CD4-positive, alpha-beta T cell treated with Interleukin-17A for 1 hour (primary cell): ENCODE measurements at regions not wholly inside any gene's neighbourhood (a gene's known extent, or its start where the extent isn't known, plus 50 kb on each side); places are given as distances from the start of the nearest gene placed in this dataset.
"Not testable (repeated sequence)": the region's sequence is repeated elsewhere in the genome, so short reads cannot be mapped to it uniquely, and the experiment has no call there.

Experiments
- DNase-seq: peaks from one replicate; pipeline ENCODE4 v3.0.0-alpha.2; 2020

DNA sequence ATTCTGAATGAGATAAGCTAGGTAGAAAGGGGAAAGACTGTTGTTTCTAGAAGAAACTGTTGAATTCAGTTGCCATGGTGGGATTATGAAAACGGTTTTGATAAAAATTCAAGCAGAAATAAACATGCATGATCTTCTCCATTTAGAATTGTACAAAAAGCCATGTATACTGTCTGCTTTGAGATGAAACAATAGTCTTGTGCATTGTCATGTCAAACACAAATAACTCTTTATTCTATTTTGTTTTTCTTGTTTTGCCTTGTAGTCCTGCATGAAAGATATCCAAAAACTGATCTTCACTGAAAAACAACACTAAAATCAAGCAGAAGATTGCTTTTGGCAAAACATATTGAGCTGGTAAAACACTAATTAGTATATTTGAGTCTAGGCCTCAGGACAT lies 659.9 kb downstream of the LTN1 start:
- DNase-seq = no peak

DNA sequence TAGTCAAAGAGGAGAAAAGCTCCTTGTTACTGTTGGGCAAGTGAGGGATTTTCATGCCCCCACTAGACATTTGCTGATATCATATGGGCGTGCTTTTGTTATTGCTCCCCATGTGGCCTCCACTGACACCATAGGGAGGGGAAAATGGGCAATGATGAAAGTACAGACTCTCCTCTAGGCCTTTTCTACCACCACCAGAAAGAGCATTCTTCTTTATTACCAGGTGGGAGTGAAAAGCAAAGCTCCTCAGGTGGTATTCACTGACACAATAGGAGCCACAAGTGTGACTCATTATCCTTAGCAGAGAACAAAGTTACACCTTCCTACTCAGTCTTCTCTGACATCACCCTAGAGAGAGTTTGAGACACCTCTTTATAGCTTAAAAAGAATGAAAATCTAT lies 667.1 kb downstream of the LTN1 start:
- no peak for DNase-seq

DNA sequence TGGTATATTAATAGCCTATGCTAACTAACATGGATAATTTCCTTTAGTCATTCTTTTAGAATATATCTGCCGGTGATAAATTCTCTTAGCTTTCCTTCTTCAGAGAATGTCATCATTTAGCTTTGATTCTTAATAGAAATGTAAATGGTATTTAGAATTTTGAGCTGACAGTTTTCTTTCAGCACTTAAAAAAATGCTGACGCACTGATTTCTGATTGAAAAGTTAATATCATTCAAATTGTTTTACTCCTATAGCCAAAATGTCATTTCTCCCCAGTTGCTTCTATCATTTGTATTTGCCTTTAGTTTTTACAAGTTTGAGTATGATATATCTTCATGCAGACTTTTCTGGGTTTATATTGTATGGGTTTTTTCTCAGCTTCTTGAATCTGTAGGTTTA lies 668.0 kb downstream of the LTN1 start:
- no peak for DNase-seq

DNA sequence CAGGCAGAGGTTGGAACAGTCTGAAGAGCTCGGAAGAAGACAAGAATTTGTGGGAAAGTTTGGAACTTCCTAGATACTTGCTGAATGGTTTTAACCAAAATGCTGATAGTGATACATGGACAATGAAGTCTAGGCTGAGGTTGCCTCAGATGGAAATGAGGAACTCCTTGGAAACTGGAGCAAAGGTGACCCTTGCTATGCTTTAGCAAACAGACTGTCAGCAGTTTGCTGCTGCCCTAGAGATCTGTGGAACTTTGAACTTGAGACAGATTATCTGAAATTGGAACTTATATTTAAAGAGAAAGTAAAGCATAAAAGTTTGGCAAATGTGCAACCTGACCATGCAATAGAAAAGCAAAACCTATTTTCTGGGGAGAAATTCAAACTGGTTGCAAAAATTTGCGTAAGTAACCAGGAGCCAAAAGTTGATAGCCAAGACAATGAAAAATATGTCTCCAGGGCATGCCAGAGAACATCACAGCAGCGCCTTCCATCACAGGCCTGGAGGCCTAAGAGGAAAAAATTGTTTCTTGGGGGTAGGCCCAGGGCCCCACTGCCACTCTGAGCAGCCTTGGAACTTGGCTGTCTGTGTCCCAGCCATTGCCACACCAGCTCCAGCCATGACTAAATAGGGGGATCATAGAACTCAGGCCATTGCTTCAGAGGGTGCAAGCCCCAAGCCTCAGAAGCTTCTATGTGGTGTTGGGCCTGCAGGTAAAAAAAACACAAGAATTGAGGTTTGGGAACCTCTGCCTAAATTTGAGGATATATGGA lies 675.3 kb downstream of the LTN1 start:
- DNase-seq = no peak

DNA sequence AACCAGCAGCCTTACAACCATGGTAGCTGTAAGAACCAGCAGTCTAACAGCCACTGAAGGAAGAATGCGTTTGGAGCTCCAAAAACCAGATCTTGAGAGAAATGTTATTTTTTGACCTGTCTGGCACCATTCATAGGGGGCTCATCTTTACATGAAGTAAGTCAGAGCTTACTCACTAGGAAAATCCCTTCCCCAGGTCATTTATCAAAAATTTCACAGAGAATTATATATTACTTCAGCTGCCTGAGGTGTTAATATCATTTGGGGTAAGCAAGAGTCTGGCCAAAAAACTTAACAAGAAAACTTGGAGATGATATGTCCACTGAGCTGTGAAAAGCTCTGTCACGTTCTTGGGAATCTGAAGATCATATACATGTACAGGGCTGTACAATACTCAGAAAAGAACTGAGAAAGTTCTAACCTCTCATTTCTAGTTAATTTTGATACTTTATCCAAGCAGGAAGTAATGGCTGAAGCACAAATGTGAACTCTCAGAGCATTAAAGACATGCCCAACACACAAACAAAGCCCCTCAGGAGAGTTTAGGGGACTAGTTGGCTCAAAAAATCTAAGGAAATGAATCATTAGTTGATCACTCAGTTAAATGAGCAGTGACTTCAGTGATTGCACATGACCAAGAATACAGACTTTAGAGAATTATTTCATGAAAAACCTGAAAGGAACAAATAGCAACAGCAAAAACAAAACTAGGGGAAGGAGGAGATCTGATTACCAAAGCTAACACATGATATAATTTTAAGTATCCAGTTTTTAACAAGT lies 681.1 kb downstream of the LTN1 start:
- no peak for DNase-seq

DNA sequence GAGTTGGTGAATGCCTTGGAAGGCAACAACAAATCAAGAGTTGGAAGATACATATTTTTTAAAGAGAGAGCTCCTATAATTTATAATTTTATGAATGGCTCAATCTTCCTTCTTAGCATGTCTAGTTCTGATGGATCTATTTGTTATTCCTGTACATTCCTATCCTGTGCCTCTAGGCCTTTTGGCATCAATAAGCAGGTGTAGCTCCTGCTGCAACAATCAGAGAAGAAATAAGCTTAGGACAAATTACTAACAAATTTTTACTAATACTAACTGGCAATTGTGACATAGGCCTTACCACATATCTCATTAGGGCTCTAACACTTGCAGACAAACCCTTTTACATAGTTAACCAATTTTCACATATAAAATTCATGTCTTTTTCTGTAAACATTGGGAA lies 682.0 kb downstream of the LTN1 start:
- no peak for DNase-seq

DNA sequence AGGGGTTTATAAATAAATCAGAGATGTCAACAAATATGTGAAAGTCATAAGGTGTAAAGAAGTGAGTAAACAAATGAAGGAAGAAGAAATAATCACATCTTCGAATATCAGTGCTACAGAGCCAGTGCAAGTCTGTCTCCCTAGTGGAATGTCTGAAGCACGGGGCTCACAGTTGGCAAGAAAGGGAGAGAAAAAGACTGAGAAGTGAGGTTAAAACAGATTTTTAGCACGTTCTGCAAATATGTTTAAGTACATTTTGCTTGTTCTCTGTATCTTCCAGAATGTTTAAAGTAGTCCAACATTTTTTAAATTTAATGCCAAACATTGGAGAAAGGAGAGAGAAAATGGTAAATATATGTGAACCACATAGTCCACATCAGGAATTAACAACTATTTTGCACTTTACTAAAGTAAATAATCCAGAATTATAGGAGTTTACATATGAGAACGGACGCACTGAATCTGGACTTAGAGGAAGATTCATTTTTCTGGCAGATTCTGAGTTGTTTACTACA lies 682.4 kb downstream of the LTN1 start:
- no peak for DNase-seq

DNA sequence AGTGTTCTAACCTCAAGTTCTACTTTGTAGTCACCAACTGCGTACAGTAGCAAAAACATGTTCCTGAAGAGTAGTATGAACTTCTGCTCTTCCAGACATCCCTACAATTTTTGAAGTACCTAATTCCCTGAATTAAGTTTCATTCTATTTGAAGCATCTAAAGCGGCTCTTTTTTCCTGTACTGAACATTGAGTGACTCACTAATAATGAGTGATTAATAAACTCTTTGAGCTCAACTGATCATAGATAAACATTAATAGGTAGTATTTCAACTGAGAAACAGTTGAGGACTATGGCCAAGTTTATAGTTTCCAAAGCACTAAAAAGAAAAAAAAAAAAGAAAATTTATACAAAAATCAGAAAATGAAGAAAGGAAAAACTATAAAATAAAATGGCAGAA lies 683.1 kb downstream of the LTN1 start:
- DNase-seq = no peak

DNA sequence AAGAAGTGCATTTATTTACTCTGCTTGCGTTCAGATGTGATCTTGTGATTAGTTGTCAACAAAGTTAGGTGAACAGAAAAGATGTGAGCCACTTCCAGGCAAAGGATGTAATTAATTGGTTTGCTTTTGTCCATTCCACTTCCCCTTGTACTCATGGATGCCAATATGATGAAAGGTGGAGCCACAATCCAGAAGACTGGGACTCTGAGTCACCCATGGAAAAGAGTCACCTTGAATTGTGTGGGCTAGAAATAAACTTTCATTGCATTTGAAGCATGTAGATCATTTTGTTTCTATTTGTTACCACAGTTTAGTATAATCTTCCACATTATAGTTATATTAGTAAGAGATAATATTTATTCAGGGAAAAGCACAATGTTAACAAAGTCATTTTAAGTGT lies 684.2 kb downstream of the LTN1 start:
- no peak for DNase-seq

DNA sequence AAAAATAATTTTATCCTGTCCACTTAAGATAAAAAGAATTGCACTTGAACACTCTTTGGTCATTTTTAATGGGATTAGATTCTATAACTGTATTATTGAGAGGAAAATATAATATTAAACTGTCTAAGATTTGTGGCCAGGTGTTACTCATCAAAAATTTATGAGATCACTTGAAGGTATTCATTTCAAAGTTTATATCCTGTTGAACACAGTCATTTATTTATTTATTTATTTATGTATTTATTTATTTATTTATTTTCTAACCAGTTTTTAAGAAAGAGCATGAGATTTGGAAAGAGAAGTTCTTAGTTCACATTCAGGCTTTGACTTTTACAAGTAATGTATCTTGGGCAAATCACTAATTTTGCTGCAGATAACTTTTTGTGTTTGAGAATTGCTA lies 692.7 kb downstream of the LTN1 start:
- no peak for DNase-seq

DNA sequence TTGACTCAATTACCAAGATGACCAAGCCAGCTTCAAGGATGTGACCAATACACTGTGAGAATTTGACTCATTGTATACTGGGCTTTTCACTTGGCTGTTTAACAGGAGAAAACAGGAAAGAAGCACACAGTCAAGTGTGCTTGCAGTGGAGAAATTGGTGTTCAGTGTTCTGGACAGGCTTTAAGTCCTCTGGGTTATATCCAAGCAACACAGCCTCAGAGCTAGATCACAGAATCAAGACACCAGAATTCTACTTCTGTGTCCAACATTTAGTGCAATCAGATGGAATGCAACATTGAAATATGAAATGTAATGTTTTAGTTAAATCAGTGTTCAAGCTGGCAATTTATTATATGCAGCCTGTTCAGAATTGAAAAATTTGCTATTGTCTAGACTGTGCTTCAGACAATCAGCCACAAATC lies 694.4 kb downstream of the LTN1 start:
- DNase-seq = no peak

DNA sequence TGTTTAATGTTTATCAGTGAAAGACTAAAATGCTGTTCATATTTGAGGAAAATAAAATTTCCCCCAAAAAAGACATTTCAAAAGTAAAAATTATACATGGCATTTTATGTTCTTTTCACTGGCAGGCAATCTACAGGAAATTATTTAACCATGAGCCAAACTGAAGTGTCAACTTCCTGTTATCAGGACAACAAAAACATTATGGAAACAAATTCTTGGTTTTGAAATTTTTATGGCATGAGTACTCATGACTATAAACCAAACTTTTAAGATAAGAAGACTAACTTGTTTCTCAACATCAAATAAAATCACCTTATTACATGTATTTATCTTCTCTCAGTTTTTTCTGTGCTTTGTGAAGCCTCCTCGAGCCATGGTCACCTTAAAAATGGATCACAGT lies 698.6 kb downstream of the LTN1 start:
- DNase-seq = no peak

DNA sequence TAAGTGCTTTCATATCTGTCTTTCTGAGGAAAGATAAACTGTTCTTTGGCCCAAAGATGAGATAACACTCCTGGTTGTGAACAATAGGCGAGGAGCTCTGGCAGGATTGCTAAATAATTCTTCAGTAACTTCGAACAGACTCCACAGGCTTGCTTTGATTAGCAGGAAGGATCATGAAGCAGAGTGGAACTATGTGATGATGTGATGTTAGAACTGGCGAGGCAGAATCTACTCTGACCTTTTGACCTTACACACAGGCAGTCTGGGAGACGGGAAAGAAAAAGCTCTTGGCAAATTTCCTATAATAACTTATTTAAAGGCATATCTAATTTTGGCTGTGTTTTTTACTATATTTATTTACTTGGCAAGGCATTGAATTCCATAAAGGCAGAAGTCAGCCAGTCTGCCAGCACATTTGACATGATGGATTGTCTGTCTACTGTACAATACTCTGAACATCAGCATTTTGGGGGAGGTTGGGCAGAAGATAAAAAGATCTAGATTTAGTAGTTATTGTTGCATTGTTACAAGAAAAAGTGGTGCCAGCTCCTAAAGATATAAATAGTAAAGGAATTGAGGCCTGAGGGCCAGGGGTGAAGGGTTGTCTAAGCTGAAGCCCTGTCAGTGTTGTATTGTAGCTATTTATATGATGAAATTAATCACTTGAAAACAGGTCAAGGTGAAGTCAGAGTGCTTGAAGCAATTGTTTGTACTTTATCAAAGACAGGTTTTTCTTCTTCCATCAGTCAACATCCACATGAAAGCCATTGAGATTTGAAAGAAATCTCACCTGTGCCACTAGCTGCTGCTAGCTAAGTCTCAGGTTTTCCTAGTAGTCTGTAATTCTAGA lies 708.8 kb downstream of the LTN1 start:
- DNase-seq = no peak

DNA sequence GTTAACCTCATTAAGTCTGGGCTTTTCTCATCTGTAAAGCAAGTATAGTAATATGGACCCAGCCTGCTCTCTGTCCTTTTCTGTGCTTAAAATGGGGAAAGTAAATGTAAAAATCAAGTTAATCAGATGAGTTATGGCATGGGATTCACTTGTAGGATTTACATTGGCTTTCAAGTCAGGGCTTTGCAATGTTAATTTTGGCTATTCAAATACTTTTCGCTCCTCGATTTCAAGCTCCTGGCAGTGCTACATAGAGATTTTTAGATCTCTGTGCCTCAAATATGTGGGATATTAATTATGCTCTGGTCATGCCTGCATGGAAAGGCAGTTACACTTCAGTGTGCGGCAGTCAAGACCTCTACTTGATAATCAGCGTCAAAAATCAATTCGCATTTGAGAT lies 709.8 kb downstream of the LTN1 start:
- DNase-seq = no peak

DNA sequence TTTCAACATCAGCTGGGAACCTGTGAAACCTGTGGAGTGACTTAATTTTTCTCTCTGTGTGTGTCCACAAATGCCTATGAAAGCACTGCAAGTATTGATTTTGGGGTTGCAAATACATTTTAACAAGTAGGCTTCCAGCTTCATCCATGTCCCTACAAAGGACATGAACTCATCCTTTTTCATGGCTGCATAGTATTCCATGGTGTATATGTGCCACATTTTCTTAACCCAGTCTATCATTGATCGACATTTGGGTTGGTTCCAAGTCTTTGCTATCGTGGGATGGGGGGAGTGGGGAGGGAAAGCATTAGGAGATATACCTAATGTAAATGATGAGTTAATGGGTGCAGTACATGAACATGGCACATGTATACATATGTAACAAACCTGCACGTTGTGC lies 711.3 kb downstream of the LTN1 start:
- DNase-seq = not testable (repeated sequence)

DNA sequence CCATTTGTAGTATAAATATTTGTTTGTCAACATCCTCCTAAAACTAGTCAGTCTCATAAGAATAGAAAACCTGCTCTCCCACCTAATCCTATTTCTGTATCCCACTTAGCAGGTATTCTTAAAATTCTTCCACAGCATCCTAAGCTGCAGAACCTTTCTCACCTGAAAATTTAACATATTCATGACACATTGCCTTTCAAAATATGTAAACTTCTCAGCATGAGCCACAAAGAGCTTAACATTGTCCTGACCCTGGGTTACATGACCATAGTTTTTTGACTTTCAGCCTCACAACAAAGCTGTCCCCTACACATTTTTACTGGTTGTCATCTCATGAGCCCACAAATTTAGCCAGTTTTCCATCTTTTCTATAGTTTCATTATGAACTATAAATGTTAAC lies 712.1 kb downstream of the LTN1 start:
- no peak for DNase-seq

DNA sequence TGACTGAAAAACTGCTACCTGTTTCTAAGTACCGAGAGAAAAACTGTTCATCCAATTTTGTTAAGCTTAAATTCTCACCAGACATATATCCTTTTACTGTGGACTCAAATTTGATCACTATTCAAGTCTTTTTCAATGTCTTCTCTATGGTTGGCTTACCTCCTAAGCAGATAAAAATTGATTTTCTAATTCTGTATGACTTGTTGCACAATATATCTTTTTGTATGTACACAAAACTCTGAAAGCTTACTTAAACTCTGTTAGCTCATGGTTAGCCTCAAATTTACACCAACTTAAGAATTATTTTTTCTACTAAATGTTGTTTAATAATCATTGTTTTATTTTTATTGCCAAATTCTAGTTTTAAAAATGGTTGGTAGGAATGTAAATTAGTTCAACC lies 715.4 kb downstream of the LTN1 start:
- DNase-seq = no peak

DNA sequence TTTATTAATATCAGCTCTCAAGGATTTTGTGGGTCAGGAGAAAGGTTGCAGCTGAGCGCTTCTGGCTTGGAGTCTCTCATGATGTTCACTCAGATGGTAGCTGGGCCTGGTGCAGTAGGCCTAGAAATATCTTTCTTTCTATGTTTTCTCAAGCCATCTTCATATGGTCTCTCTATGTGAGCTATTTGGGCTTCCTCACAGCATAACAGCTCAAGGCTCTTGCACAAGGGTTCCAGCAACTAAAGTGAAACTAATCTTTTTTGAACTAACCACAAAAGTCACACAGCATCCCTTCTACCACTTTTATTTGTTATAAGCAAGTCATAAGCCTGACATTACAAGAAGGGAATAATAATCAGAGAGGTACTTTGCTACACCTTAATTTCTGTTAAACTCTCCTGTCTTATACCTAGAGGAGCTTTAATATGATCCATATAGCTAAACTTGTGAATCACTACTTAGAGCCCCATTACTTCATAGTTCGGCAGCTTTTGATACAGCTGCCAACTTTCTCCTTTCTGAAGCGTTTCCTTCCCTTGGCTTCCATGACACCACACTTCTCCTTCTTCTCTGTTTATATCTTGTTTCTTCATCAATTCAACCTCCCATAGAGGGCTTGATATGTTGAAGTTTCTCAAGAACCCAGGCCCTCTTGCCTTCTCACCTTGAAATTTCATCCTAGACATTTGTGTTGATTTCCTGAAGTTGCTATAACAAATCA lies 720.2 kb downstream of the LTN1 start:
- DNase-seq = no peak

DNA sequence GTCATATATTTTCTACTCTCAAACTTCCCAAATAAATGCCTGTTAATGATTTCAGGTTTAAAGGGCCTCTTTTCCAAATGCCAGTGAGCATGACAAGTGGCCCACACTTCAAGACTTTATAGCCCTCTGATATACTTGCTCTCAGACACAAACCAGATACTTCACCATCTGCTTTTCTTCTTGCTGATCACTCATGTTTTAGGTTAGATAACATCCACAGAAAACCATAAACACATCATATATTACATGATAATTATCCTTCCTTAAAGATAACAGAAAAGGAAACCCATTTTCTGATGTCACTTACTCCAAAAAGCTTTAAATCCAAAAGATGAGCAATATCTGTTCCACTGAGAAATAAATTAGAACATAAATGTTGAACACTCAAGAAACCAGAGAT lies 723.5 kb downstream of the LTN1 start:
- DNase-seq = no peak

DNA sequence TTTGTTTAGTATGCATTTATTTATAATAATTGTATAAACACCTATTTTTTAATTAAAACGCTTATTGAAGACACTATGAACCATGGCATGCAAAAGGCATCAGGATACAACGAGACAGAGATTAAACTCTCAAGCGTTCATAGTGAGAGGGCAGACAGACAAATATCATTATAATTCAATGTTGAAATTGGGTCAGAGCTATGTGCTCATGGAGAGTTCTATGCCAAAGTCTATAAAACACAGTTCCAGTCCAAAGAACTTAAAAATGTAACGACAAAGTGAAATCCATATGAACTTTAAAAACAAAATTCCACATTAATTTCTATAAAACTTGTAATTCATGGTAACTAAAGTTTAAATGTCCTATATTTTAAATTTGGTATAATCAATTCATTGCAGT lies 724.0 kb downstream of the LTN1 start:
- no peak for DNase-seq

DNA sequence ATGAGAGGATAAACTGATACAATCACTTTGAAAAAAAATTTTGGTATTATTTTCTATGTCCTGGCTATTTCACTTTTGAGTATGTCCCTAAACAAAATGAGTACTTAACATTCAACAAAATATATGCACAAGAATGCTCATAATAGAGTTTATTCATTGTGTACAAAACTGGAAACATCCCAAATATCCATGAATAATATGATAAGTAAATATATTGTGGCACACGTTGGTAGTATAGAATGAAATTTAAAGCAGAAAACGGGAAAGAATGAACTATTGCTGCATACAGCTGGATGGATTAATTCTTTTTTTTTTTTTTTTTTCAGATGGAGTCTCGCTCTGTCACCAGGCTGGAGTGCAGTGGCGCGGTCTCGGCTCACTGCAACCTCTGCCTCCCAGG lies 725.2 kb downstream of the LTN1 start:
- DNase-seq = no peak

DNA sequence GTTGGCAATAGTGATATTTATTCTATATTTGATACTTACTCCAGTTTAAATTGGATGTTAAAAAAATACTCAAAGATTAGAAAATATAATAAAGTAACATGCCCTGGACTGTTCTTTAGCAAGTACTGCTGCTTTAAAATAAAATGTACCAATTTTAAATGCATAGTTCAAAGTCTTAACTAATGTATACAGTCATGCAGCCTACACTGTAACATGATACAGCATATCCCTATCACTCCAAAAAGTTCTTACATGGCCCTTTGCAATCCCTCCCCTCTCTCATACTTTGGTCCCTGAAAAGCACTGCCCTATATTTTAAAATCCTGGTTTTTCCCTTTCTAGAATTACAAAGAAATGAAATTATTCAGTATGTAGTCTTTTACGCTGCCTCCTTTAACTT lies 726.6 kb downstream of the LTN1 start:
- no peak for DNase-seq

DNA sequence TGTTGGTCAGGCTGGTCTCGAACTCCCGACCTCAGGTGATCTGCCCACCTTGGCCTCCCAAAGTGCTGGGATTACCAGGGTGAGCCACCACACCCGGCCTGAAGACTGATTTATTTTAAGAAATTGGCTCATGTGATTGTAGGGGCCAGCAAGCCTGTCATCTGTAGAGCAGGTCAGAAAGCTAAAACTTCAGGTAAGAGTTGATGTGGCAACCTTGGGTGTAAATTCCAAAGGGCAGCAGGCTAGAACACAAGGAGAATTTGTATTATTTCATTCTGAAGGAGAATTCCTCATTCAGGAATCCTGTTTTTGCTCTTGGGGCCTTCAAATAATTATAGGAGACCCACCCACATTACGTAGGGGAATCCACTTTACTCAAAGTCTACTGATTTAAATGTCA lies 728.7 kb downstream of the LTN1 start:
- no peak for DNase-seq
